Mesendoderm (in vitro differentiated cells): ENCODE measurements at regions not wholly inside any gene's neighbourhood (a gene's known extent, or its start where the extent isn't known, plus 50 kb on each side); places are given as distances from the start of the nearest gene placed in this dataset.

Source experiments
- DNase-seq: peaks from one replicate; pipeline ENCODE4 v3.0.0; 2013
- H2AK5ac ChIP-seq: 2 replicates; pipeline ENCODE4 v1.6.1; 2013; ENCODE audit warnings: low read length, inconsistent platforms
- H2BK120ac ChIP-seq: 2 replicates; pipeline ENCODE4 v1.6.1; 2013; ENCODE audit warnings: low read depth, mild to moderate bottlenecking, low read length, moderate library complexity, mixed read lengths
- H2BK15ac ChIP-seq: replicated peaks from 2 replicates; pipeline ENCODE4 v1.6.1; 2013; ENCODE audit warnings: low read depth, mild to moderate bottlenecking, moderate library complexity
- H2BK5ac ChIP-seq: 2 replicates; pipeline ENCODE4 v1.6.1; 2013; ENCODE audit warnings: low read length, inconsistent platforms
- H3K18ac ChIP-seq: 2 replicates; pipeline ENCODE4 v1.6.1; 2013; ENCODE audit warnings: mild to moderate bottlenecking, low read length, mixed read lengths
- H3K23ac ChIP-seq: one replicate; pipeline ENCODE4 v1.6.1; 2013; ENCODE audit warnings: low read length
- H3K27ac ChIP-seq: 2 replicates; pipeline ENCODE4 v1.5.1; 2013; ENCODE audit warnings: low read depth, mild to moderate bottlenecking, inconsistent platforms, low read length, moderate library complexity
- H3K27me3 ChIP-seq: 2 replicates; pipeline ENCODE4 v1.6.1; 2013; ENCODE audit warnings: low read length, control low read depth, mild to moderate bottlenecking, inconsistent platforms; ENCODE audit not compliant: insufficient read depth, poor library complexity
- H3K36me3 ChIP-seq: 2 replicates; pipeline ENCODE4 v1.6.1; 2013; ENCODE audit warnings: low read length, inconsistent platforms; ENCODE audit not compliant: control insufficient read depth, insufficient read depth
- H3K4ac ChIP-seq: one replicate; pipeline ENCODE4 v1.6.1; 2013; ENCODE audit warnings: low read depth, mild to moderate bottlenecking, low read length, moderate library complexity
- H3K4me1 ChIP-seq: 2 replicates; pipeline ENCODE4 v1.6.1; 2013; ENCODE audit warnings: low read depth, low read length, inconsistent platforms; ENCODE audit not compliant: control insufficient read depth
- H3K4me2 ChIP-seq: 2 replicates; pipeline ENCODE4 v1.6.1; 2013; ENCODE audit warnings: low read length
- H3K4me3 ChIP-seq: 2 replicates; pipeline ENCODE4 v1.5.1; 2013; ENCODE audit warnings: mild to moderate bottlenecking, low read length
- H3K56ac ChIP-seq: one replicate; pipeline ENCODE4 v1.6.1; 2013; ENCODE audit warnings: low read length
- H3K79me1 ChIP-seq: 2 replicates; pipeline ENCODE4 v1.6.1; 2013; ENCODE audit warnings: low read length, inconsistent platforms
- H3K79me2 ChIP-seq: 2 replicates; pipeline ENCODE4 v1.6.1; 2013; ENCODE audit warnings: mild to moderate bottlenecking, low read length; ENCODE audit not compliant: control insufficient read depth, insufficient read depth
- H3K9ac ChIP-seq: 2 replicates; pipeline ENCODE4 v1.6.1; 2013; ENCODE audit warnings: low read length, inconsistent platforms
- H4K5ac ChIP-seq: one replicate; pipeline ENCODE4 v1.6.1; 2013; ENCODE audit warnings: low read length
- H4K8ac ChIP-seq: one replicate; pipeline ENCODE4 v1.6.1; 2013; ENCODE audit warnings: low read depth, mild to moderate bottlenecking, control low read depth, low read length, moderate library complexity
- WGBS: extraction: QIAGEN DNeasy Blood & Tissue Kit; methylation state at CpG from one replicate; pipeline ENCODE4 v1.1.7; 2013; ENCODE audit warnings: low lambda C conversion rate, missing lambda C conversion rate; ENCODE audit not compliant: insufficient coverage; ENCODE audit errors: extremely low coverage; 5-methylcytosine and 5-hydroxymethylcytosine counted together

GRCh38 chr1:234735916-234736315, 125.9 kb upstream of the IRF2BP2 start:
- no peaks in the 10 kb centered on the region for H3K36me3 ChIP-seq

GRCh38 chr1:234735476-234735875, 125.5 kb upstream of the IRF2BP2 start:
- Histone ChIP-seq H3K4me2 (no peak overlapping the region), H3K27ac (no peak overlapping the region), H3K36me3 (no peaks in the 10 kb centered on the region), H3K4me3 (no peak overlapping the region), H3K23ac (no peak overlapping the region), H3K79me2 (no peaks in the 10 kb centered on the region), H3K79me1 (no peaks in the 10 kb centered on the region), H2BK15ac (no peak overlapping the region), H3K9ac (no peak overlapping the region), H4K8ac (no peak overlapping the region), H3K4ac (no peak overlapping the region), H2BK5ac (no peak overlapping the region), H3K4me1 (no peaks in the 10 kb centered on the region), H2AK5ac (no peak overlapping the region), H3K27me3 (no peaks in the 10 kb centered on the region), H4K5ac (no peak overlapping the region), H3K18ac (no peak overlapping the region), H3K56ac (no peak overlapping the region), H2BK120ac (no peak overlapping the region)
- WGBS = no CpG with 5 or more reads among the region's 14 CpGs
- no peak for DNase-seq

More at GRCh38 chr1:234735916-234736315, 125.9 kb upstream of the IRF2BP2 start:
- Histone ChIP-seq H2AK5ac (no peak overlapping the region), H2BK120ac (no peak overlapping the region), H3K4me3 (no peak overlapping the region), H3K56ac (no peak overlapping the region), H4K5ac (no peak overlapping the region), H3K27ac (no peak overlapping the region), H2BK5ac (no peak overlapping the region), H3K79me2 (no peaks in the 10 kb centered on the region), H3K4ac (no peak overlapping the region), H3K23ac (no peak overlapping the region), H3K4me2 (no peak overlapping the region), H3K4me1 (no peaks in the 10 kb centered on the region), H3K79me1 (no peaks in the 10 kb centered on the region), H3K18ac (no peak overlapping the region), H4K8ac (no peak overlapping the region), H2BK15ac (no peak overlapping the region), H3K27me3 (no peaks in the 10 kb centered on the region), H3K9ac (no peak overlapping the region)
- DNase-seq = no peak
- WGBS = no CpG with 5 or more reads among the region's 14 CpGs

DNA sequence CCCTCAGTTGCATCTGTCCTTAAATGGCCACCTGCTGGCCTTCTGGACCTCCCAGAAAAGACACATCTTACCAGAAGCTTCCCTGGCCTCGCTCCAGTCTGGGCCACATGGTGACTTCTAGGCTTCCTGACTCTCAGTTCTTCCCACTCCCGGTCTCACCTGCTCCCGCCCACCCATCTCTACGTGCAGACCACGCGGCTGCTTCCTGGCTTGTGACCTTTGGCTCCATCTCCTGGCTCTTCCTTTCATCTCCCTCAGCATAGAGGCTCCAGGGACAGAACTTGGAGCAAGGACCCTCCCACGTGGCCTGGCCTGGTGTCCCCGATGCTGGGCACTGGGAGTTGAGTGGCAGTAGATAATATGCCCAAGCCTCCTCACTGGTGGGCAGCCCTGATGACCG, 124.9 kb upstream of the IRF2BP2 start:
- Histone ChIP-seq H3K27ac (no peak overlapping the region), H3K56ac (no peak overlapping the region), H3K79me2 (no peaks in the 10 kb centered on the region), H3K4ac (no peak overlapping the region), H3K18ac (no peak overlapping the region), H3K4me2 (no peak overlapping the region), H3K4me3 (no peak overlapping the region), H4K5ac (no peak overlapping the region), H3K36me3 (no peaks in the 10 kb centered on the region), H2AK5ac (no peak overlapping the region), H3K79me1 (no peaks in the 10 kb centered on the region), H3K27me3 (no peaks in the 10 kb centered on the region), H3K4me1 (no peaks in the 10 kb centered on the region), H3K9ac (no peak overlapping the region), H4K8ac (no peak overlapping the region), H2BK15ac (no peak overlapping the region), H2BK5ac (no peak overlapping the region), H3K23ac (no peak overlapping the region), H2BK120ac (no peak overlapping the region)
- peak; percentile 63 for DNase-seq
- no CpG with 5 or more reads among the region's 9 CpGs for WGBS

- no peak overlapping the region for H3K9ac ChIP-seq
- no peaks in the 10 kb centered on the region for H3K79me1 ChIP-seq
- no peak overlapping the region for H4K5ac ChIP-seq
- WGBS = no CpG with 5 or more reads among the region's 13 CpGs
- H3K4me1 ChIP-seq = no peaks in the 10 kb centered on the region
- H3K79me2 ChIP-seq = no peaks in the 10 kb centered on the region
- H2AK5ac ChIP-seq = no peak overlapping the region
- H3K4me3 ChIP-seq = no peak overlapping the region
- H3K23ac ChIP-seq = no peak overlapping the region
- H3K18ac ChIP-seq = no peak overlapping the region
- no peak overlapping the region for H2BK15ac ChIP-seq
- H3K27me3 ChIP-seq = no peaks in the 10 kb centered on the region
- no peak overlapping the region for H3K4ac ChIP-seq
- no peak for DNase-seq
- no peak overlapping the region for H4K8ac ChIP-seq
- H2BK5ac ChIP-seq = no peak overlapping the region
- H2BK120ac ChIP-seq = no peak overlapping the region
- H3K36me3 ChIP-seq = no peaks in the 10 kb centered on the region
- H3K27ac ChIP-seq = no peak overlapping the region
- H3K4me2 ChIP-seq = no peak overlapping the region
- H3K56ac ChIP-seq = no peak overlapping the region
Observed at GRCh38 chr1:234734412-234734835, 124.4 kb upstream of the IRF2BP2 start.

DNA sequence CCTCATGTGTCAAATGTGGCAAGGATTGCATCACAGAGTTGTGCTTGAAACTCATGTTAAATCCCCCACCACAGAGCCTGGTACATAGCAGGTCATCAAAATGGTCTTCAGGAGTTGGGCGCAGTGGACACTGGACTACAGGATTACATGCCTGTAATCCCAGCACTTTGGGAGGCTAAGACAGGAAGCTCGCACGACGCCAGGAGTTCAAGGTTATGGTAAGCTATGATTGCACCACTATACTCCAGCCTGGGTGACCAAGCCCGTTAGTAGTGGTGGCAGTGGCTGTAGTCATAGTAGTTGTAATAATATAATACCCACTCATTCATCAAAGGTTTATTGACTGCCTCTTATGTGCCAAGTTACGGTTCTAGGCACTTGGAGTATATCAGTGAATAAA, 123.4 kb upstream of the IRF2BP2 start:
- Histone ChIP-seq H3K4me3 (no peak overlapping the region), H3K4me2 (no peak overlapping the region), H3K79me1 (no peaks in the 10 kb centered on the region), H3K18ac (no peak overlapping the region), H3K4me1 (no peaks in the 10 kb centered on the region), H4K5ac (no peak overlapping the region), H3K9ac (no peak overlapping the region), H3K23ac (no peak overlapping the region), H3K27me3 (no peaks in the 10 kb centered on the region), H2BK120ac (no peak overlapping the region), H2BK15ac (no peak overlapping the region), H2AK5ac (no peak overlapping the region), H3K27ac (no peak overlapping the region), H3K79me2 (no peaks in the 10 kb centered on the region), H2BK5ac (no peak overlapping the region), H3K4ac (no peak overlapping the region), H3K56ac (no peak overlapping the region), H3K36me3 (no peaks in the 10 kb centered on the region), H4K8ac (no peak overlapping the region)
- DNase-seq = no peak
- WGBS = no CpG with 5 or more reads among the region's 6 CpGs

- Histone ChIP-seq H3K27ac (no peak overlapping the region), H3K4me2 (no peak overlapping the region), H3K4me3 (no peak overlapping the region), H3K79me1 (no peaks in the 10 kb centered on the region), H2BK120ac (no peak overlapping the region), H2BK5ac (no peak overlapping the region), H3K36me3 (no peaks in the 10 kb centered on the region), H3K18ac (no peak overlapping the region), H2AK5ac (no peak overlapping the region), H3K23ac (no peak overlapping the region), H3K4me1 (no peaks in the 10 kb centered on the region), H3K4ac (no peak overlapping the region), H3K79me2 (no peaks in the 10 kb centered on the region), H3K9ac (no peak overlapping the region), H4K5ac (no peak overlapping the region), H3K27me3 (no peaks in the 10 kb centered on the region), H2BK15ac (no peak overlapping the region), H3K56ac (no peak overlapping the region), H4K8ac (no peak overlapping the region)
- WGBS = no CpG with 5 or more reads among the region's 16 CpGs
- no peak for DNase-seq
Observed at GRCh38 chr1:234732671-234733390, 122.9 kb upstream of the IRF2BP2 start.
